Bone marrow (tissue), 2 donors: ENCODE measurements at regions not wholly inside any gene's neighbourhood (a gene's known extent, or its start where the extent isn't known, plus 50 kb on each side); places are given as distances from the start of the nearest gene placed in this dataset.
A peak's percentile ranks its signal among the peaks of the same experiment; 100 is the strongest.
"Not testable (repeated sequence)": the region's sequence is repeated elsewhere in the genome, so short reads cannot be mapped to it uniquely, and the experiment has no call there.

ENCODE experiments used
- DNase-seq, 2 donors: peaks; one replicate each; lab custom pipeline; 2025; lab: John Stamatoyannopoulos, UW

GRCh38 chr2:42999391-42999841 is 207.0 kb upstream of the HAAO start:
- no peak for DNase-seq

GRCh38 chr2:42998721-42999120 is 206.3 kb upstream of the HAAO start:
- no peak for DNase-seq

- no peak for DNase-seq
Measured at GRCh38 chr2:42996528-42996927, 204.1 kb upstream of the HAAO start.

GRCh38 chr2:42995752-42996422 is 203.5 kb upstream of the HAAO start:
- DNase-seq: no peak

GRCh38 chr2:42989283-42990081 is 197.1 kb upstream of the HAAO start:
- not testable (repeated sequence) for DNase-seq

GRCh38 chr2:42988055-42988454 is 195.7 kb upstream of the HAAO start:
- DNase-seq: not testable (repeated sequence)

- DNase-seq: no peak
Measured at GRCh38 chr2:42987112-42987922, 194.9 kb upstream of the HAAO start.

GRCh38 chr2:42984617-42985016 is 192.2 kb upstream of the HAAO start:
- DNase-seq: no peak

- no peak for DNase-seq
Measured at GRCh38 chr2:42984081-42984480, 191.7 kb upstream of the HAAO start.

- no peak for DNase-seq
Measured at GRCh38 chr2:42980764-42981416, 188.5 kb upstream of the HAAO start.

- no peak for DNase-seq
Measured at GRCh38 chr2:42979870-42980763, 187.7 kb upstream of the HAAO start.

- DNase-seq: no peak
Measured at GRCh38 chr2:42979416-42979869, 187.1 kb upstream of the HAAO start.

GRCh38 chr2:42978887-42979415 is 186.6 kb upstream of the HAAO start:
- no peak for DNase-seq

- DNase-seq: no peak
Measured at GRCh38 chr2:42978175-42978886, 185.9 kb upstream of the HAAO start.

GRCh38 chr2:42977270-42978174 is 185.1 kb upstream of the HAAO start:
- DNase-seq: no peak

GRCh38 chr2:42976351-42976750 is 184.0 kb upstream of the HAAO start:
- DNase-seq: no peak

GRCh38 chr2:42974721-42975717 is 182.6 kb upstream of the HAAO start:
- peak in 1 of 2 donors; percentile 58 for DNase-seq
